NAMALWA (cell line): ENCODE measurements at regions not wholly inside any gene's neighbourhood (a gene's known extent, or its start where the extent isn't known, plus 50 kb on each side); places are given as distances from the start of the nearest gene placed in this dataset.

Source experiments
- DNase-seq: peaks from one replicate; pipeline ENCODE4 v3.0.0-alpha.2; 2015; ENCODE audit warnings: low spot score

GRCh38 chr12:60042835-60043234, 447.0 kb downstream of the SLC16A7 start:
- DNase-seq, result no peak

GRCh38 chr12:60043236-60043635, 447.4 kb downstream of the SLC16A7 start:
- DNase-seq, result no peak

- no peak for DNase-seq
These were observed 456.7 kb downstream of the SLC16A7 start for GRCh38 chr12:60052483-60052882.

- no peak for DNase-seq
These were observed 463.4 kb downstream of the SLC16A7 start for GRCh38 chr12:60059180-60059579.

- no peak for DNase-seq
These were observed 470.8 kb downstream of the SLC16A7 start for GRCh38 chr12:60066655-60067054.

GRCh38 chr12:60070552-60070951, 474.7 kb downstream of the SLC16A7 start:
- no peak for DNase-seq

- no peak for DNase-seq
These were observed 475.9 kb downstream of the SLC16A7 start for GRCh38 chr12:60071759-60072191.

GRCh38 chr12:60072911-60073310, 477.1 kb downstream of the SLC16A7 start:
- DNase-seq, result no peak

- DNase-seq, result no peak
These were observed 479.3 kb downstream of the SLC16A7 start for GRCh38 chr12:60075091-60075490.

- DNase-seq, result no peak
These were observed 482.2 kb downstream of the SLC16A7 start for GRCh38 chr12:60078026-60078425.

GRCh38 chr12:60093428-60093827, 497.6 kb downstream of the SLC16A7 start:
- no peak for DNase-seq

- DNase-seq, result no peak
These were observed 498.6 kb downstream of the SLC16A7 start for GRCh38 chr12:60094436-60094835.

GRCh38 chr12:60096727-60097126, 500.9 kb downstream of the SLC16A7 start:
- no peak for DNase-seq

GRCh38 chr12:60100160-60100559, 504.3 kb downstream of the SLC16A7 start:
- DNase-seq, result no peak

- DNase-seq, result no peak
These were observed 505.0 kb downstream of the SLC16A7 start for GRCh38 chr12:60100852-60101251.

GRCh38 chr12:60101715-60102114, 505.9 kb downstream of the SLC16A7 start:
- no peak for DNase-seq

GRCh38 chr12:60106214-60106613, 510.4 kb downstream of the SLC16A7 start:
- peak; percentile 7 for DNase-seq

GRCh38 chr12:60107992-60108391, 512.2 kb downstream of the SLC16A7 start:
- no peak for DNase-seq

GRCh38 chr12:60112063-60112462, 516.2 kb downstream of the SLC16A7 start:
- no peak for DNase-seq

GRCh38 chr12:60112763-60113162, 516.9 kb downstream of the SLC16A7 start:
- DNase-seq, result no peak

- DNase-seq, result no peak
These were observed 518.3 kb downstream of the SLC16A7 start for GRCh38 chr12:60114169-60114568.

- no peak for DNase-seq
These were observed 523.5 kb downstream of the SLC16A7 start for GRCh38 chr12:60119327-60119726.

GRCh38 chr12:60120199-60120598, 524.4 kb downstream of the SLC16A7 start:
- DNase-seq, result no peak

- no peak for DNase-seq
These were observed 527.7 kb downstream of the SLC16A7 start for GRCh38 chr12:60123557-60123956.

- no peak for DNase-seq
These were observed 541.7 kb downstream of the SLC16A7 start for GRCh38 chr12:60137513-60137912.
